ENCODE measurements at regions not wholly inside any gene's neighbourhood (a gene's known extent, or its start where the extent isn't known, plus 50 kb on each side); places are given as distances from the start of the nearest gene placed in this dataset.

GRCh38 chr6:168884050-168884645, 369.5 kb downstream of the THBS2 start:
- peaks cover 8% of the 10 kb centered on the region for H3K9me3 ChIP-seq (ENCODE audit: control insufficient read depth, low read depth, low read length)
- peaks cover 11% of the 10 kb centered on the region for H3K27me3 ChIP-seq (ENCODE audit: control insufficient read depth, insufficient read depth, low read length)
- DNase-seq, result no peak
- no peaks in the 10 kb centered on the region for H3K36me3 ChIP-seq (ENCODE audit: control insufficient read depth, insufficient read depth, low read length)
- H3K4me3 ChIP-seq (ENCODE audit: low read length), result no peak overlapping the region
- H3K27ac ChIP-seq (ENCODE audit: low read length), result no peak overlapping the region
- H3K4me1 ChIP-seq (ENCODE audit: control insufficient read depth, insufficient read depth, low read length), result no peaks in the 10 kb centered on the region
- WGBS (ENCODE audit: insufficient coverage, low lambda C conversion rate), result 53% methylated on average over 4 of the region's 21 CpGs

GRCh38 chr6:168883410-168884049, 370.1 kb downstream of the THBS2 start:
- Histone ChIP-seq H3K36me3 (ENCODE audit: control insufficient read depth, insufficient read depth, low read length) (no peaks in the 10 kb centered on the region), H3K27ac (ENCODE audit: low read length) (no peak overlapping the region), H3K4me3 (ENCODE audit: low read length) (no peak overlapping the region), H3K4me1 (ENCODE audit: control insufficient read depth, insufficient read depth, low read length) (no peaks in the 10 kb centered on the region), H3K9me3 (ENCODE audit: control insufficient read depth, low read depth, low read length) (peaks cover 8% of the 10 kb centered on the region), H3K27me3 (ENCODE audit: control insufficient read depth, insufficient read depth, low read length) (peaks cover 11% of the 10 kb centered on the region)
- no peak for DNase-seq
- WGBS (ENCODE audit: insufficient coverage, low lambda C conversion rate), result no CpG with 5 or more reads among the region's 13 CpGs

- no peak overlapping the region for H3K27ac ChIP-seq (ENCODE audit: low read length)
- peaks cover 10% of the 10 kb centered on the region for H3K27me3 ChIP-seq (ENCODE audit: control insufficient read depth, insufficient read depth, low read length)
- no peaks in the 10 kb centered on the region for H3K4me1 ChIP-seq (ENCODE audit: control insufficient read depth, insufficient read depth, low read length)
- no peak for DNase-seq
- H3K36me3 ChIP-seq (ENCODE audit: control insufficient read depth, insufficient read depth, low read length), result no peaks in the 10 kb centered on the region
- WGBS (ENCODE audit: insufficient coverage, low lambda C conversion rate), result no CpG with 5 or more reads among the region's 17 CpGs
- peaks cover 8% of the 10 kb centered on the region for H3K9me3 ChIP-seq (ENCODE audit: control insufficient read depth, low read depth, low read length)
- no peak overlapping the region for H3K4me3 ChIP-seq (ENCODE audit: low read length)
These were observed 373.4 kb downstream of the THBS2 start for GRCh38 chr6:168880271-168880670.

DNA sequence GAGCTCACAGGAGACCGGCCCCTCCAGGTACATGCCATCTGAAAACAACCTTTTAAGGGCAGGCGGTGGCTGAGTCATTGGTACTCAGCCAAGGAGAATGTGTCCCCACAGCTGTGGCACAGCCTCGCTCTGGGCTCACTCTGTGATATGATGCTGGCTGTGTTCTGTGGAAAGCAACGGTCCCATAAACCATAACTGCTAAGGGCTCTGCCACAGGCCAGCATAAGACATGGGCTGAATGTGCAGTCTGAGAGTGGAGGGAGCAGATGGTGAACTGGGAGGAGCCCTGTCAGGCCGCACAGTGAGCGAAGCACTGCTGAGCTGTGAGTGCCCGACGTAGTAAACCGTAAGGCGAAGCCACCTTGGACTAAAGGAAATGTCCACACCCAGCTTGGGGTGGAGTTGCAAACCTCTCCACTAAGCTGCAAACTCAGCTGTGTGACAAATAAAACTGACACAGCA, 375.8 kb downstream of the THBS2 start:
- DNase-seq, result peak in 1 of 2 donors; percentile 32
- H3K4me1 ChIP-seq (ENCODE audit: control insufficient read depth, insufficient read depth, low read length), result no peaks in the 10 kb centered on the region
- no peaks in the 10 kb centered on the region for H3K9me3 ChIP-seq (ENCODE audit: control insufficient read depth, low read depth, low read length)
- no peak overlapping the region for H3K4me3 ChIP-seq (ENCODE audit: low read length)
- H3K27ac ChIP-seq (ENCODE audit: low read length), result no peak overlapping the region
- WGBS (ENCODE audit: insufficient coverage, low lambda C conversion rate), result no CpG with 5 or more reads among the region's 10 CpGs
- H3K36me3 ChIP-seq (ENCODE audit: control insufficient read depth, insufficient read depth, low read length), result no peaks in the 10 kb centered on the region
- H3K27me3 ChIP-seq (ENCODE audit: control insufficient read depth, insufficient read depth, low read length), result peaks cover 2% of the 10 kb centered on the region

DNA sequence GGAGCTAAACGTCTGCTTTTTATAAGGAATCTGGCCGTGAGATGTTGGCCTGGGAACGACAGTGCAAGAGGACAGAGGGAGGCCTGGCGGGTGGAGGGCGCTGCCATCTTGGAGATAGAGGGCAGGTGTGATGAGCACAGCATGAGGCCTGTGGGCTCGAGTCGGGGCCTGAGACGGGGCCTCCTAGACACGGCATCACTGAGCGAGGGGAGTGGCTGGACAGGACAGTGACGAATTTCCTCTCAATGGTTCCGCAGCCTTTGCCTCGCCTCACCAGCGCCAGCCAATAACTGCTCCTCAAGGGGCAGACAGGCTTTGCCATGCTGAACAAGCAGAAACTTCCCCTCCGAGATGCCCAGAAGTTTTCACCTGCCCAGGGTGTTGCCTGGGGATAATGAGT, 376.7 kb downstream of the THBS2 start:
- Histone ChIP-seq H3K27ac (ENCODE audit: low read length) (no peak overlapping the region), H3K36me3 (ENCODE audit: control insufficient read depth, insufficient read depth, low read length) (no peaks in the 10 kb centered on the region), H3K4me3 (ENCODE audit: low read length) (no peak overlapping the region), H3K4me1 (ENCODE audit: control insufficient read depth, insufficient read depth, low read length) (no peaks in the 10 kb centered on the region), H3K9me3 (ENCODE audit: control insufficient read depth, low read depth, low read length) (no peaks in the 10 kb centered on the region), H3K27me3 (ENCODE audit: control insufficient read depth, insufficient read depth, low read length) (peaks cover 2% of the 10 kb centered on the region)
- DNase-seq, result no peak
- no CpG with 5 or more reads among the region's 15 CpGs for WGBS (ENCODE audit: insufficient coverage, low lambda C conversion rate)

GRCh38 chr6:168875811-168876576, 377.7 kb downstream of the THBS2 start:
- no peak for DNase-seq
- no peak overlapping the region for H3K27ac ChIP-seq (ENCODE audit: low read length)
- peaks cover 2% of the 10 kb centered on the region for H3K27me3 ChIP-seq (ENCODE audit: control insufficient read depth, insufficient read depth, low read length)
- WGBS (ENCODE audit: insufficient coverage, low lambda C conversion rate), result no CpG with 5 or more reads among the region's 26 CpGs
- no peaks in the 10 kb centered on the region for H3K9me3 ChIP-seq (ENCODE audit: control insufficient read depth, low read depth, low read length)
- no peaks in the 10 kb centered on the region for H3K4me1 ChIP-seq (ENCODE audit: control insufficient read depth, insufficient read depth, low read length)
- no peak overlapping the region for H3K4me3 ChIP-seq (ENCODE audit: low read length)
- no peaks in the 10 kb centered on the region for H3K36me3 ChIP-seq (ENCODE audit: control insufficient read depth, insufficient read depth, low read length)

DNA sequence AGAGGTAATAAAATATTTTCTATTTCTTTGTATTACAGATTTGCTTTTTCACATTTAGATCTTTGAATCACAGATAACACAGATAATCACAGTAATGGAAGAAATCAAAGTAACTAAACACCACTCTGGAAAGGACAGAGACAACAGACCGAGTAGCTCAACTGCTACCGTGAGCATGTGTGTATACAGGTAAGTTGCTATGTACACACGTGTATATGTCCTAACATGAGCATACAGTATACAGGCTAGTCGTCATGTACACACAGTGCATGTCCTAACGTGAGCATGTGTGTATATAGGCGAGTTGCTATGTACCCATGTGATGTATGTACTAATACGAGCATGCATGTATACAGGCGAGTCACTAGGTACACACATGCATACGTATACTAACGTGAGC, 379.0 kb downstream of the THBS2 start:
- 100% methylated on average over 2 of the region's 10 CpGs for WGBS (ENCODE audit: insufficient coverage, low lambda C conversion rate)
- DNase-seq, result no peak
- Histone ChIP-seq H3K36me3 (ENCODE audit: control insufficient read depth, insufficient read depth, low read length) (no peaks in the 10 kb centered on the region), H3K4me1 (ENCODE audit: control insufficient read depth, insufficient read depth, low read length) (no peaks in the 10 kb centered on the region), H3K9me3 (ENCODE audit: control insufficient read depth, low read depth, low read length) (no peaks in the 10 kb centered on the region), H3K27ac (ENCODE audit: low read length) (no peak overlapping the region), H3K4me3 (ENCODE audit: low read length) (no peak overlapping the region), H3K27me3 (ENCODE audit: control insufficient read depth, insufficient read depth, low read length) (peaks cover 2% of the 10 kb centered on the region)

- Histone ChIP-seq H3K9me3 (ENCODE audit: control insufficient read depth, low read depth, low read length) (no peaks in the 10 kb centered on the region), H3K4me1 (ENCODE audit: control insufficient read depth, insufficient read depth, low read length) (no peaks in the 10 kb centered on the region), H3K27me3 (ENCODE audit: control insufficient read depth, insufficient read depth, low read length) (peaks cover 2% of the 10 kb centered on the region), H3K4me3 (ENCODE audit: low read length) (no peak overlapping the region), H3K36me3 (ENCODE audit: control insufficient read depth, insufficient read depth, low read length) (no peaks in the 10 kb centered on the region), H3K27ac (ENCODE audit: low read length) (no peak overlapping the region)
- DNase-seq, result no peak
- WGBS (ENCODE audit: insufficient coverage, low lambda C conversion rate), result 80% methylated on average over 3 of the region's 38 CpGs
These were observed 380.1 kb downstream of the THBS2 start for GRCh38 chr6:168873278-168874190.

GRCh38 chr6:168871642-168872315, 381.9 kb downstream of the THBS2 start:
- no peaks in the 10 kb centered on the region for H3K36me3 ChIP-seq (ENCODE audit: control insufficient read depth, insufficient read depth, low read length)
- no peak overlapping the region for H3K27ac ChIP-seq (ENCODE audit: low read length)
- WGBS (ENCODE audit: insufficient coverage, low lambda C conversion rate), result 83% methylated on average over 1 of the region's 20 CpGs
- H3K4me1 ChIP-seq (ENCODE audit: control insufficient read depth, insufficient read depth, low read length), result no peaks in the 10 kb centered on the region
- no peaks in the 10 kb centered on the region for H3K9me3 ChIP-seq (ENCODE audit: control insufficient read depth, low read depth, low read length)
- H3K4me3 ChIP-seq (ENCODE audit: low read length), result peak overlapping the region; percentile 0
- DNase-seq, result peak in 1 of 2 donors; percentile 66
- peaks cover 2% of the 10 kb centered on the region for H3K27me3 ChIP-seq (ENCODE audit: control insufficient read depth, insufficient read depth, low read length)
